Esophagus squamous epithelium (tissue), 5 donors: ENCODE measurements at regions not wholly inside any gene's neighbourhood (a gene's known extent, or its start where the extent isn't known, plus 50 kb on each side); places are given as distances from the start of the nearest gene placed in this dataset.
A peak's percentile ranks its signal among the peaks of the same experiment; 100 is the strongest.

Source experiments
- DNase-seq: peaks from one replicate; lab custom pipeline; 2025; lab: John Stamatoyannopoulos, UW
- H3K27ac ChIP-seq, 4 donors: fragments of 200-600 bp; sonication (generic); one replicate each; pipeline ENCODE4 v1.5.1; 2016 to 2019; ENCODE audit warnings: mild to moderate bottlenecking in 1 of 4
- H3K27me3 ChIP-seq, 4 donors: fragments of 200-600 bp; sonication (generic); 1 replicate in 3 of 4; 2 replicates in 1 of 4; pipeline versions ENCODE4 v1.5.1 to v1.6.0; 2017 to 2021; ENCODE audit warnings: antibody characterized with exemption in 1 of 4
- H3K36me3 ChIP-seq, 3 donors: fragments of 200-600 bp; sonication (generic); one replicate each; pipeline ENCODE4 v1.5.1; 2016 to 2019
- H3K4me1 ChIP-seq, 3 donors: fragments of 200-600 bp; sonication (generic); one replicate each; pipeline ENCODE4 v1.5.1; 2017 to 2019
- H3K4me3 ChIP-seq, 4 donors: fragments of 200-600 bp; sonication (generic); 1 replicate in 3 of 4; 2 replicates in 1 of 4; pipeline ENCODE4 v1.5.1; 2016 to 2019; ENCODE audit warnings: mild to moderate bottlenecking in 2 of 4, moderate library complexity in 1 of 4
- H3K9me3 ChIP-seq, 3 donors: fragments of 200-600 bp; sonication (generic); one replicate each; pipeline ENCODE4 v1.5.1; 2016 to 2019
- POLR2A ChIP-seq, 4 donors: fragments of 450-650 bp; IDR thresholded peaks; one replicate each; pipeline ENCODE4 v1.6.1; 2017; ENCODE audit warnings: antibody characterized with exemption in 4 of 4, mild to moderate bottlenecking in 4 of 4, moderate library complexity in 3 of 4
- WGBS, 2 donors: methylation state at CpG; one replicate each; pipeline ENCODE4 v1.1.5; 2018; 5-methylcytosine and 5-hydroxymethylcytosine counted together
- intact Hi-C: fragments of 100-400 bp; cut with DNase I; formaldehyde crosslinking; loops from one replicate; pipeline ENCODE4 v1.15.0; 2022
- TF ChIP-seq, protein P1 (sequence below), 6 experiments: fragments of 450-650 bp in 4 of 6; fragments of 200-600 bp in 2 of 6; sonication (generic) in 2 of 6; IDR thresholded peaks; one replicate each; pipeline ENCODE4 v1.5.1; 2016 to 2019; ENCODE audit warnings: antibody characterized with exemption in 6 of 6, mild to moderate bottlenecking in 4 of 6, moderate library complexity in 4 of 6
- donor health status: DM: yes; HTN: yes; CAD: no.

DNA sequence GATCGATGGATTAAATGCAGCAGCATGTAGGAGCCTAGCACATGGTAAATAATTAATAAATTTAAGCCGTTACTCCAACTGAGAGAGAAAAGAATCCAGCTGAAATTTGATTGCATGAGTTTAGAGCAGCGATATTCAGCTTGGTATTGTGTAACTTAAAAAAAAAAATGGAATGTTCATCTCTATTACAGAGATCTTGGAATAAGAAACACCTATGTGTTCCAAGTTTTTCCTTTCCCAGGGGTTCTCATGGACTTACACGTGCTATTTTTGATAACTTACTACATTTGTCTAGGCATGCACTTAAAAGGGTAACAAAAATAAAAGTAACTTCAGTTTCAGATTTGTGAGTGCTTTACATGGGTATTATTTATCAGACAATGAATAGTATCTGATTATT, 122.8 kb downstream of the RASSF9 start:
- Histone ChIP-seq H3K4me3 (no peak overlapping the region), H3K27me3 (no peaks in the 10 kb centered on the region), H3K4me1 (peaks cover 0 to 16% (median 0%) of the 10 kb centered on the region in 3 donors), H3K27ac (peak overlapping the region in 2 of 4 donors; percentile 13 to 27), H3K9me3 (peaks cover 0 to 13% (median 0%) of the 10 kb centered on the region in 3 donors), H3K36me3 (no peaks in the 10 kb centered on the region)
- intact Hi-C loops: no loop called here
- 20 to 24% methylated on average over 4 of the region's 4 CpGs for WGBS, 2 donors
- no peak for TF ChIP-seq POLR2A (IDR thresholded peaks at IDR 0.05)
- TF ChIP-seq, protein P1, sequence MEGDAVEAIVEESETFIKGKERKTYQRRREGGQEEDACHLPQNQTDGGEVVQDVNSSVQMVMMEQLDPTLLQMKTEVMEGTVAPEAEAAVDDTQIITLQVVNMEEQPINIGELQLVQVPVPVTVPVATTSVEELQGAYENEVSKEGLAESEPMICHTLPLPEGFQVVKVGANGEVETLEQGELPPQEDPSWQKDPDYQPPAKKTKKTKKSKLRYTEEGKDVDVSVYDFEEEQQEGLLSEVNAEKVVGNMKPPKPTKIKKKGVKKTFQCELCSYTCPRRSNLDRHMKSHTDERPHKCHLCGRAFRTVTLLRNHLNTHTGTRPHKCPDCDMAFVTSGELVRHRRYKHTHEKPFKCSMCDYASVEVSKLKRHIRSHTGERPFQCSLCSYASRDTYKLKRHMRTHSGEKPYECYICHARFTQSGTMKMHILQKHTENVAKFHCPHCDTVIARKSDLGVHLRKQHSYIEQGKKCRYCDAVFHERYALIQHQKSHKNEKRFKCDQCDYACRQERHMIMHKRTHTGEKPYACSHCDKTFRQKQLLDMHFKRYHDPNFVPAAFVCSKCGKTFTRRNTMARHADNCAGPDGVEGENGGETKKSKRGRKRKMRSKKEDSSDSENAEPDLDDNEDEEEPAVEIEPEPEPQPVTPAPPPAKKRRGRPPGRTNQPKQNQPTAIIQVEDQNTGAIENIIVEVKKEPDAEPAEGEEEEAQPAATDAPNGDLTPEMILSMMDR (IDR thresholded peaks at IDR 0.05): no peak
- DNase-seq: no peak

GRCh38 chr12:85714425-85714824, 121.8 kb downstream of the RASSF9 start:
- Histone ChIP-seq H3K36me3 (no peaks in the 10 kb centered on the region), H3K4me1 (peaks cover 0 to 16% (median 0%) of the 10 kb centered on the region in 3 donors), H3K27me3 (no peaks in the 10 kb centered on the region), H3K9me3 (peaks cover 0 to 13% (median 0%) of the 10 kb centered on the region in 3 donors), H3K27ac (no peak overlapping the region), H3K4me3 (no peak overlapping the region)
- intact Hi-C loops: no loop called here
- DNase-seq: no peak
- WGBS, 2 donors: 97 to 100% methylated on average over 1 of the region's 1 CpG
- TF ChIP-seq, protein P1 (IDR thresholded peaks at IDR 0.05): no peak

- intact Hi-C loops: no loop called here
- no peaks in the 10 kb centered on the region for H3K36me3 ChIP-seq
- peaks cover 0 to 10% (median 0%) of the 10 kb centered on the region in 3 donors for H3K9me3 ChIP-seq
- H3K4me3 ChIP-seq: no peak overlapping the region
- TF ChIP-seq POLR2A (IDR thresholded peaks at IDR 0.05): no peak
- TF ChIP-seq, protein P1 (IDR thresholded peaks at IDR 0.05): no peak
- no peaks in the 10 kb centered on the region for H3K27me3 ChIP-seq
- no peak for DNase-seq
- 85 to 92% methylated on average over 1 of the region's 1 CpG for WGBS, 2 donors
- H3K4me1 ChIP-seq: no peaks in the 10 kb centered on the region
- no peak overlapping the region for H3K27ac ChIP-seq
Measured at GRCh38 chr12:85720308-85721033, 115.7 kb downstream of the RASSF9 start.

- no peak for TF ChIP-seq POLR2A (IDR thresholded peaks at IDR 0.05)
- TF ChIP-seq, protein P1 (IDR thresholded peaks at IDR 0.05): no peak
- intact Hi-C loops: no loop called here
- 75 to 76% methylated on average over 2 of the region's 2 CpGs for WGBS, 2 donors
Measured at GRCh38 chr12:85725991-85726390, 110.2 kb downstream of the RASSF9 start.

GRCh38 chr12:85733221-85733840, 102.9 kb downstream of the RASSF9 start:
- TF ChIP-seq, protein P1 (IDR thresholded peaks at IDR 0.05): no peak
- TF ChIP-seq POLR2A (IDR thresholded peaks at IDR 0.05): no peak
- intact Hi-C loops: no loop called here
- H3K4me1 ChIP-seq: no peaks in the 10 kb centered on the region
- H3K27me3 ChIP-seq: no peaks in the 10 kb centered on the region
- 62 to 69% methylated on average over 5 of the region's 5 CpGs for WGBS, 2 donors
- DNase-seq: no peak
- no peak overlapping the region for H3K4me3 ChIP-seq
- no peaks in the 10 kb centered on the region for H3K9me3 ChIP-seq
- no peaks in the 10 kb centered on the region for H3K36me3 ChIP-seq
- H3K27ac ChIP-seq: no peak overlapping the region

More at GRCh38 chr12:85725991-85726390, 110.2 kb downstream of the RASSF9 start:
- Histone ChIP-seq H3K36me3 (no peaks in the 10 kb centered on the region), H3K4me1 (no peaks in the 10 kb centered on the region), H3K4me3 (no peak overlapping the region), H3K27me3 (no peaks in the 10 kb centered on the region), H3K9me3 (no peaks in the 10 kb centered on the region), H3K27ac (no peak overlapping the region)
- DNase-seq: no peak
